ENCODE measurements at regions not wholly inside any gene's neighbourhood (a gene's known extent, or its start where the extent isn't known, plus 50 kb on each side); places are given as distances from the start of the nearest gene placed in this dataset.

- TF ChIP-seq EP300 (IDR thresholded peaks at IDR 0.05; ENCODE audit: borderline replicate concordance in 1 of 2, control insufficient read depth in 1 of 2, low read depth in 2 of 2, low read length in 2 of 2) (no peak), NRF1 (conservative IDR thresholded peaks at IDR 0.05; ENCODE audit: low read depth, low read length) (no peak), FOS (IDR thresholded peaks at IDR 0.05; ENCODE audit: borderline replicate concordance, extremely low read depth, insufficient read length) (no peak), NFYB (IDR thresholded peaks at IDR 0.05; ENCODE audit: insufficient read depth, low read depth, low read length) (no peak), SP1 (IDR thresholded peaks at IDR 0.05; ENCODE audit: low read depth, low read length) (no peak), SMC3 (IDR thresholded peaks at IDR 0.05; ENCODE audit: borderline replicate concordance, low read length) (no peak)
Measured at GRCh38 chr2:425947-426346, 138.1 kb upstream of the ALKAL2 start.

Measured in GM12878 (cell line).